DND-41 (cell line): ENCODE measurements at regions not wholly inside any gene's neighbourhood (a gene's known extent, or its start where the extent isn't known, plus 50 kb on each side); places are given as distances from the start of the nearest gene placed in this dataset.

Source experiments
- ATAC-seq: fragments of 200-7000 bp; cut with Tn5 transposase; 3 replicates; pipeline ENCODE4 v1.9.1; 2021; ENCODE audit warnings: low read depth; ENCODE audit not compliant: insufficient read depth
- DNase-seq: peaks from one replicate; pipeline ENCODE4 v3.0.0-alpha.2; 2020
- H2AFZ ChIP-seq: 2 replicates; pipeline ENCODE4 v1.6.0; 2012; ENCODE audit warnings: low read depth, low read length
- H3K27ac ChIP-seq: 2 replicates; pipeline ENCODE4 v1.5.1; 2012; ENCODE audit warnings: low read length, inconsistent platforms
- H3K27me3 ChIP-seq: fragments of 200-600 bp; sonication (generic); 2 replicates; pipeline ENCODE4 v1.6.0; 2012; ENCODE audit warnings: low read length, mild to moderate bottlenecking, inconsistent platforms; ENCODE audit not compliant: insufficient read depth, poor library complexity
- H3K36me3 ChIP-seq: 2 replicates; pipeline ENCODE4 v1.5.1; 2012; ENCODE audit warnings: low read length, inconsistent platforms; ENCODE audit not compliant: insufficient read depth
- H3K4me1 ChIP-seq: 2 replicates; pipeline ENCODE4 v1.5.1; 2012; ENCODE audit warnings: mild to moderate bottlenecking, low read length; ENCODE audit not compliant: insufficient read depth
- H3K4me2 ChIP-seq: 2 replicates; pipeline ENCODE4 v1.6.0; 2012; ENCODE audit warnings: mild to moderate bottlenecking, moderate library complexity, low read length, inconsistent platforms; ENCODE audit not compliant: insufficient read depth
- H3K4me3 ChIP-seq, 2 experiments: fragments of 200-600 bp in 1 of 2; shearing (Covaris generic) in 1 of 2; 2 replicates each; pipeline ENCODE4 v1.5.1; 2012 to 2016; ENCODE audit warnings: inconsistent platforms in 2 of 2, low read length in 2 of 2, mild to moderate bottlenecking in 2 of 2, low read depth in 1 of 2, moderate library complexity in 1 of 2
- H3K79me2 ChIP-seq: 2 replicates; pipeline ENCODE4 v1.6.0; 2012; ENCODE audit warnings: low read length, inconsistent platforms; ENCODE audit not compliant: insufficient read depth
- H3K9ac ChIP-seq: 2 replicates; pipeline ENCODE4 v1.6.0; 2012; ENCODE audit warnings: low read depth, mild to moderate bottlenecking, inconsistent platforms, low read length, moderate library complexity
- H3K9me3 ChIP-seq: 2 replicates; pipeline ENCODE4 v1.5.1; 2012; ENCODE audit warnings: low read length, moderate library complexity, mild to moderate bottlenecking, inconsistent platforms; ENCODE audit not compliant: insufficient read depth, severe bottlenecking
- H4K20me1 ChIP-seq: 2 replicates; pipeline ENCODE4 v1.6.0; 2012; ENCODE audit warnings: low read length; ENCODE audit not compliant: insufficient read depth
- CTCF ChIP-seq: IDR thresholded peaks from 2 replicates; pipeline ENCODE4 v1.5.1; 2012; ENCODE audit warnings: borderline replicate concordance, low read length, moderate library complexity, mild to moderate bottlenecking; ENCODE audit not compliant: poor library complexity, severe bottlenecking; ENCODE audit errors: extremely low read depth
- EZH2 ChIP-seq: IDR thresholded peaks from 3 replicates; pipeline ENCODE4 v1.6.1; 2012; ENCODE audit warnings: borderline replicate concordance, low read depth, mild to moderate bottlenecking, moderate library complexity, low read length, inconsistent platforms; ENCODE audit not compliant: severe bottlenecking

GRCh38 chr6:4270001-4270400 lies 134.6 kb upstream of the ECI2 start:
- H3K27me3 ChIP-seq = peaks cover 4% of the 10 kb centered on the region
- H3K4me3 ChIP-seq = no peak overlapping the region
- no peaks in the 10 kb centered on the region for H3K9me3 ChIP-seq
- TF ChIP-seq CTCF (no peak), EZH2 (no peak)
- no peak overlapping the region for H3K9ac ChIP-seq
- no peaks in the 10 kb centered on the region for H3K36me3 ChIP-seq
- no peaks in the 10 kb centered on the region for H4K20me1 ChIP-seq
- no peak overlapping the region for H2AFZ ChIP-seq
- DNase-seq = no peak
- no peak overlapping the region for H3K4me2 ChIP-seq
- H3K4me1 ChIP-seq = no peaks in the 10 kb centered on the region
- H3K27ac ChIP-seq = no peak overlapping the region
- ATAC-seq = no peak
- H3K79me2 ChIP-seq = no peaks in the 10 kb centered on the region

- TF ChIP-seq EZH2 = no peak
- TF ChIP-seq CTCF = no peak
- H3K9me3 ChIP-seq = no peaks in the 10 kb centered on the region
- no peaks in the 10 kb centered on the region for H3K79me2 ChIP-seq
- no peak overlapping the region for H3K4me3 ChIP-seq
- no peak overlapping the region for H2AFZ ChIP-seq
- H3K36me3 ChIP-seq = no peaks in the 10 kb centered on the region
- no peak overlapping the region for H3K4me2 ChIP-seq
- ATAC-seq (no peak), DNase-seq (no peak)
- H3K27me3 ChIP-seq = peaks cover 4% of the 10 kb centered on the region
- no peaks in the 10 kb centered on the region for H4K20me1 ChIP-seq
- no peak overlapping the region for H3K27ac ChIP-seq
- no peaks in the 10 kb centered on the region for H3K4me1 ChIP-seq
- H3K9ac ChIP-seq = no peak overlapping the region
Measured at GRCh38 chr6:4268171-4268570, 132.8 kb upstream of the ECI2 start.

GRCh38 chr6:4265740-4266139 lies 130.4 kb upstream of the ECI2 start:
- H3K9ac ChIP-seq = no peak overlapping the region
- no peaks in the 10 kb centered on the region for H3K4me1 ChIP-seq
- no peak overlapping the region for H3K4me3 ChIP-seq
- H3K27ac ChIP-seq = no peak overlapping the region
- no peak overlapping the region for H3K4me2 ChIP-seq
- TF ChIP-seq CTCF (no peak), EZH2 (no peak)
- H3K36me3 ChIP-seq = no peaks in the 10 kb centered on the region
- no peak for DNase-seq
- H3K27me3 ChIP-seq = peaks cover 4% of the 10 kb centered on the region
- H3K9me3 ChIP-seq = no peaks in the 10 kb centered on the region
- no peak for ATAC-seq
- no peaks in the 10 kb centered on the region for H4K20me1 ChIP-seq
- no peaks in the 10 kb centered on the region for H3K79me2 ChIP-seq
- no peak overlapping the region for H2AFZ ChIP-seq

GRCh38 chr6:4264601-4265000 lies 129.2 kb upstream of the ECI2 start:
- Histone ChIP-seq H3K4me2 (no peak overlapping the region), H3K79me2 (no peaks in the 10 kb centered on the region), H3K9ac (no peak overlapping the region), H3K27me3 (peaks cover 4% of the 10 kb centered on the region), H3K27ac (no peak overlapping the region), H3K9me3 (no peaks in the 10 kb centered on the region), H2AFZ (no peak overlapping the region), H3K4me3 (no peak overlapping the region), H3K4me1 (no peaks in the 10 kb centered on the region), H4K20me1 (no peaks in the 10 kb centered on the region), H3K36me3 (no peaks in the 10 kb centered on the region)
- ATAC-seq (no peak), DNase-seq (no peak)
- TF ChIP-seq CTCF (no peak), EZH2 (no peak)
